Stimulated activated naive CD8-positive, alpha-beta T cell treated with anti-CD3 and anti-CD28 coated beads, Interleukin-15, Interleukin-2, amounts not matched to agents 100 U/mL and 50 U/mL, for 24 hours (primary cell): ENCODE measurements at regions not wholly inside any gene's neighbourhood (a gene's known extent, or its start where the extent isn't known, plus 50 kb on each side); places are given as distances from the start of the nearest gene placed in this dataset.
"Not testable (repeated sequence)": the region's sequence is repeated elsewhere in the genome, so short reads cannot be mapped to it uniquely, and the experiment has no call there.

Experiments
- ATAC-seq: fragments of 150-1000 bp; cut with Tn5 transposase; one replicate; pipeline ENCODE4 v1.10.0; 2021
- DNase-seq: peaks from one replicate; pipeline ENCODE4 v3.0.0; 2021

DNA sequence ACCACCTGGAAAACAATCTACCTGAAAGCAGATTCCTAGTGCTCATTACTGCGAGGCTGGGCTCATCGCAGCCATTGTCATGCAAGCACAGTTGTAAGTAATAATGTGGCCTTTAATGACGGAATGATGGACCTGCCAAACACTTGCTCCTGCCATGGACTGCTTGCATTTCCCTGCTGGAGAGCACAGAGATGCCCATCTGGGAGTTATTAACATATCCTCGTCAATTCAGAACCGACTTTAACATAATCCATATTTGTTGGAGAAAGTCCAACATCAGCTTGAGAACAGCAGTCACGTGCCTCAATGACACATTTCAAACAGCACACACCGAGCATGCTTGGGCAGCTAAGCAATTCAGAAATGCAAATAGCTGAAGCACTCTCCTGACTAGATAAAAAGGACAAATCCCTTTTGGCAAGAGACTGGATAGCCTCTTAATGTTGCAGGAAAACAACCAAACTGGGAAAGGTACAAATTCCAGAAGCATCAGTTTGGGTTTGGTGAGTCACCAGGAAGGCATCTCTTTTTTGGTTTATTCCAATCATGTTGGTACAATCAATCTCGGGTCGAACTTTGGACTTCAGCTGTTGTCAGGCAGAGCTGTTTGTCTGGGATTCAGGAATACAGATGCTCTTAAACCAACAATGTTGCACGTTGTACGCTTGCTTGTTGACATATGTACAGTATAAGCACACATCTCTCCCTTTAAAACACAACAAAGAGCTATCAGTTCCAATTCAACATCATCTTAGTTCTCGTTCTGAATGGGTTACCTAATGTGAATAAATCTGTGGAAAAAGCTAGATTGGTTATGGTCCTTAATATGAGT is 395.8 kb downstream of the LNPK start:
- DNase-seq (no peak), ATAC-seq (no peak)

DNA sequence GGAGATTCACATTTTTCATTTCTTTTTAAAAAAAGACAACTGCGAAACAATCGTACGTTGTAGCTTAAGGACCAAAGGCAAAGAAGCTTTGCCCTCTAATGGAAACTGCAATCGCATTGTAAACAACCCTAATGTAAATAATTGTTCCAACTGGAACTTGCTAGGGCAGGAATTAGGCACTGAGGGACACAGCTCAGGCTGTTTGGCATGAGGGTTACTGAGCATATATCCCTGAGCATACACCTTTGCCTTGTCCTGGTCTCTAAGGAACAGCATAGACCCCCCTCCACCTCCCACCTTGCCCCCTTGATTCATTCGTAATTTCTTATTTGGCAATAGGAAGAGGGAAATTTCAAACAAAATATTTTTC is 396.4 kb downstream of the LNPK start:
- ATAC-seq = no peak
- DNase-seq = no peak

DNA sequence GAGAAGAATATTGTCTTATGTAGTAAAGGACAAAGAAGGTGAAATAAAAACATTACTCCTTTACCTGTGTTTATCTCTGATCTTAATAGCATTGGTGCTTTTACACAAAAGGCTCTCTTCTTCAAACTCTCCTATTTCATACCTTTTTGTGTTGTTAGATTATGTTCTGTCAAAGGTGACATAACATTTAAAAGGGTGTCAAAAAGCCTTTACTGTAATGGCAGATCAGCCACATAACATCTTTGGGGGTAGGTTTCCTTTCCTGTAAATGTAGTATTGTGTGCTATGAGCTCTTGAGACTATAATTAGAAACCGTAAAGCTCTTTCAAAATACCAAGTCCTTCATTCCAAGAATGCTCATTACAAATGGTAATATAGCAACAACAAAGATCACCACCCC is 400.1 kb downstream of the LNPK start:
- no peak for ATAC-seq
- DNase-seq = no peak

DNA sequence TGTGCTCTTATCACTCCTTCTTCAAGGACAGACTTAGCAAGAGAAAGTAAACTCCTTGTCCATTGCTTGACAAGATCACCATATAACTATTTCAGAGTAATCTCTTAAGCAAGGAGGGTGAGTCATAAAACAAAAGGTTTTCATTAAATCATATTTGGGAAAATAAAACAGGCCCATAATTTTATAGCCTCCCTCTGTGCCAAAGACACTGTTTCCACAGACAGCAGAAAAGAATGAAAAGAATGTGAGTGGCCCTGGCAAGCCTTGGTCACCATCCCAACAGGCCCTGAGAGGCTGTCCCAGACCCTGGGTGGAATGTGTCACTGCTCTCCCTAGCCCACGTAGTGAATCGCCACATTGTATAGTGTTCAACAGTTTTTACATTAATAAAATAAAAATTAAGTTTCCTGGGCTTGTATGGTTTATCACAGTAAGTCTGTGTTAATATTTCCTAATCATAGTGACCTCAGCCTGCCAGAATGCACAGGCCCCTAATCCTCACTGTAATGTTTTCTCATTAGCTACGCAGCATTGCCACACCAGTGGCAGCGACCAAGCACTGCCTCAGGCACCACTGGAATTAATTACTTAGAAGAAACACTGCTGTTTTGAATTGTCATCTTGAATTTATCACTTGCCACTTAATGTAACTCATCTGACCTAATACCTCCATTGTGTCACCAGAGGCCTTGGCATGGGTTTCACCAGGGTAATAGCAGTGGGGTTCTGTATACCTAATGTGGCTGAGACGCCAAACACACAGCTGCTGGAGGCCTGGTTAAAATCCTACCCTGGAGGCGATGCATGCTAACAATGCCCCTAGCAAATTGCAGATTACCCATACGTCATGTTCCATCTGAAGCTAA is 401.9 kb downstream of the LNPK start:
- no peak for DNase-seq
- ATAC-seq = no peak

DNA sequence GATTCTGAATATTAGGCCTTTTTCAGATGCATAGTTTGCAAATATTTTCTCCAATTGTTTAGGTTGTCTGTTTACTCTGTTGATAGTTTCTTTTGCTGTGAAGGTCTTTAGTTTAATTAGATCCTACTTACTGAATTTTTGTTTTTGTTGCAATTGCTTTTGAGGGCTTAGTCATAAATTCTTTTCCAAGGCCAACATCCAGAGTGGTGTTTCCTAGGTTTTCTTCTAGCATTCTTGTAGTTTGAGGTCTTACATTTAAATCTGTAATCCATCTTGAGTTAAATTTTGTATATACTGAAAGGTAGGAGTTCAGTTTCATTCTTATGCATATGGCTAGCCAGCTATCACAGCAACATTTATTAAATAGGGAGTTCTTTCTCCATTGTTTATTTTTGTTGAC is 404.8 kb downstream of the LNPK start:
- no peak for ATAC-seq
- DNase-seq = no peak

DNA sequence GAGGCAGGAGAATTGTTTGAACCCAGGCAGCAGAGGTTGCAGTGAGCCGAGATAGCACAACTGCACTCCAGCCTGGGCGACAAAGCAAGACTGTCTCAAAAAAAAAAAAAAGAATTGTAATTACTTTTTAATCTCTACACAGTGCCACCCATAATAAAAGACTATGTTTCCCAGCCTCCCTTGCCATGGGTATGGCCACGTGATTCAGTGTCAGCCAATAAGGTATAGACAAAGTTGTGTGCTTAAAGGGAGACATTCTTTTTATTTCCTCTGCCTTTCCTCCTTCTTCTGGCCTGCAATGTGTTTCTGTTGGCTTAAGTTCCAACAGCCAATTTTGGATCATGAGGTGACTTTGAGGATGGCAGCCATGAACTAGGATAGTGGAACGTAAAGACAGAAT is 406.9 kb downstream of the LNPK start:
- DNase-seq (no peak), ATAC-seq (no peak)

DNA sequence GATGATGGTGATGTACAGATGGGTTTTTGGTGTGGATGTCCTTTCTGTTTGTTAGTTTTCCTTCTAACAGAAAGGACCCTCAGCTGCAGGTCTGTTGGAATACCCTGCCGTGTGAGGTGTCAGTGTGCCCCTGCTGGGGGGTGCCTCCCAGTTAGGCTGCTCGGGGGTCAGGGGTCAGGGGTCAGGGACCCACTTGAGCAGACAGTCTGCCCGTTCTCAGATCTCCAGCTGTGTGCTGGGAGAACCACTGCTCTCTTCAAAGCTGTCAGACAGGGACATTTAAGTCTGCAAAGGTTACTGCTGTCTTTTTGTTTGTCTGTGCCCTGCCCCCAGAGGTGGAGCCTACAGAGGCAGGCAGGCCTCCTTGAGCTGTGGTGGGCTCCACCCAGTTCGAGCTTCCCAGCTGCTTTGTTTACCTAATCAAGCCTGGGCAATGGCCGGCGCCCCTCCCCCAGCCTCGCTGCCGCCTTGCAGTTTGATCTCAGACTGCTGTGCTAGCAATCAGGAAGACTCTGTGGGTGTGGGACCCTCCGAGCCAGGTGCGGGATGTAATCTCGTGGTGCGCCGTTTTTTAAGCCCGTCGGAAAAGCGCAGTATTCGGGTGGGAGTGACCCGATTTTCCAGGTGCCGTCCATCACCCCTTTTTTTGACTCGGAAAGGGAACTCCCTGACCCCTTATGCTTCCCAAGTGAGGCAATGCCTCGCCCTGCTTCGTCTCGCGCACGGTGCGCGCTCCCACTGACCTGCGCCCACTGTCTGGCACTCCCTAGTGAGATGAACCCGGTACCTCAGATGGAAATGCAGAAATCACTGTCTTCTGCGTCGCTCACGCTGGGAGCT is 408.2 kb downstream of the LNPK start:
- not testable (repeated sequence) for DNase-seq, ATAC-seq

DNA sequence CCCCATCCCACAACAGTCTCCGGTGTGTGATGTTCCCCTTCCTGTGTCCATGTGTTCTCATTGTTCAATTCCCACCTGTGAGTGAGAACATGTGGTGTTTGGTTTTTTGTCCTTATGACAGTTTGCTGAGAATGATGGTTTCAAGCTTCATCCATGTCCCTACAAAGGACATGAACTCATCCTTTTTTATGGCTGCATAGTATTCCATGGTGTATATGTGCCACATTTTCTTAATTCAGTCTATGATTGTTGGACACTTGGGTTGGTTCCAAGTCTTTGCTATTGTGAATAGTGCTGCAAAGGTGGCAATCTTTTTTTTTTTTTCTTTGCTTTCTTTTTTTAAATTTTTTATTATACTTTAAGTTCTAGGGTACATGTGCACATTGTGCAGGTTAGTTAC is 406.7 kb upstream of the ATP5MC3 start:
- not testable (repeated sequence) for ATAC-seq, DNase-seq

DNA sequence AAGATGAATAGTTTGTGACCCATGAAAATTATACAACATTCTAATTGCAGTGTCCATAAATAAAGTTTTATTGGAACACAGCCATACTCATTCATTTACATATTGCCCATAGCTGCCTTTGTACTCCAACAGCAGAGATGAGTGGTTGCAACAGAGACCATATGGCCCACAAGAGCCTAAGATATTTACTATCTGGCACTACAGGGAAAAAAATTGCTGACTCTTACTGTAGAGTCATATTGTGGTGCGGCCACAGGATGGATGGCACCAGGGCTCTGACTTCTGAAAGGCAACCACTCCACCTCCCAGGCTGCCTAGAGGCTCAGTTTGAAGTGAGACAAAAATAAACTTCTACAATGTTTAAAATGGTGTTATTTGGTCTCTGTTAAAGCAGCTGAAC is 404.0 kb upstream of the ATP5MC3 start:
- ATAC-seq = no peak
- no peak for DNase-seq

DNA sequence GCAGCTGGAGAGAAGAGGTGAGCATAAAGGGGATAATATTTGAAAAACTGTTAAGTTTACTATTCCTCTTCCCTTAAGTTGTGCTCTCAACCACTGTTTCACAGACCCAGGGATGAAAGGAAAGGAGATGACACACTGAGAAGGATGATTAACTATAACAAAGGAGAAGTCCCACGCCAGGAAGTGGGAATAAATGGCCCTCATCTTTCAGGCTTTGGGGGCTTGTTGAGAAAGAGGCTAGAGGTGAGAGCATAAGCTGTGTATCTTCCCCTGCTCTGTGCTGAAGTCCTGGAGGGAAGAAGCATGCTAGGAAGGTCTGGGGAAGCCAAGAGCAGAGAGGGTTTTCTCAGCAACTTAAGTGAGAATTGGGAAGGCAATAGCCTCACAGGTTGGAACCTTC is 399.1 kb upstream of the ATP5MC3 start:
- ATAC-seq (no peak), DNase-seq (no peak)

DNA sequence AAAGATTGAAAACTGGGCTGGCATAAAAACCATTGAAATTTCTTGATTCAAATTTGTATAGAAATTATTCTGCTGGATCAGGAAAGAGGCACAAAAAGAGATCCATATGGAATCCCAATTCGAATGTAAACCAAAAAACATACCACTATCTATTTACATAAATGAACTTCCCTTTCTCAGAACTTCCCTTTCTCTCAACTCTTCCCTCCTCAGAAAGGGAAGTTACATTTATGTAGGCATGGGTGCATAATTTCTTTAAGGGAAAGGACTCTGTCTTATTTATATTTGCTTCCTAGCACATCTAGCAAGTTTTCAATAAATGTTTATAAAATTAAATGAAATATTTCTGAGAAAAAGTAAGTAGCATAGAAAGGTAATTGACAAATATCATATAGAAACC is 398.1 kb upstream of the ATP5MC3 start:
- DNase-seq (no peak), ATAC-seq (no peak)

DNA sequence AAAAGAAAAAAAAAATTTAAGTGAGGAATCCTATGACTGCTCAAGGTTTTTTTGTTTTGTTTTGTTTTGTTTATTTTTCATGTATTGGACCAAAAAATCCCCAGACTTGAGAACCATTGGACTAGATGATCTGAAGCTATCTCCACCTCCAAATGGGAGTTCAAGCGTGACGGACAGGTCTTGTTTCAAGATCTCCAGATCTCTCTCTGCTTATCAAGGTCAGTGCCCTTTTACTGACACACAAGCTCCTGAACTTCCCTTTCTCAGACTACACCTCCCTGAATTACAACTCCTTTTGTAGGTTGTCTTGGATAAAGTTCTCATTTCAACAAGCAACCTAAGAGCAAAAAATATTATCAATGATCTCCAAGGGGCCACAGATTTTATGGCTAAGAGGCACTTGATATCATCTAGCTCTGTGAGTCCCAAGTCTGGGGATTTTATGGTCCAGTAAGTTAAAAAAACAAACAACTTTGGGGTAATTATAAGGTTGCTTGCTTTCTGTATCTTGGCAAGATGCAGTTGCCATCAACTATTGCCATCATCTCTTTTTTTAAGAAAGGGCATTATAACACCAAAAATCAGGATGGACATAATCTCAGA is 396.0 kb upstream of the ATP5MC3 start:
- no peak for ATAC-seq
- DNase-seq = no peak

DNA sequence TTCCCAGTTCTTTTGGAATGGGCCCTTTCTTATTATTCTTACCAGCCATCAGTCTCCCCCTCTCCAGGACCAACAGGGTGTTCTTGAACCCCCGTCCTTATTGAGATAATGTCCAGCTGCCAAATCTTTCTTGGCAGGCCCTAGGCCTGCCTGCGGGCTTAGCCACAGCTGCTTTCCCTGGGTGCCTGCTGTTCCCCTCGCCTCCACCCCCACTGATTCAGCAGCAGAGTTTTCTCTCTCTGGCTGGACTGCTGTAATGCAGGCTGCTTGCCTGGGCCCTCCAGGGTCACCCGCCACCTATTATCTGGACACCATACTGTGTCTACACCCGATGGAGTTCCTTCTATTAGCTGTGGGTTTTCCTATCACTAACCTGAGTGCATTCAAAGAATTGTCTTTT is 395.4 kb upstream of the ATP5MC3 start:
- DNase-seq = no peak
- no peak for ATAC-seq

DNA sequence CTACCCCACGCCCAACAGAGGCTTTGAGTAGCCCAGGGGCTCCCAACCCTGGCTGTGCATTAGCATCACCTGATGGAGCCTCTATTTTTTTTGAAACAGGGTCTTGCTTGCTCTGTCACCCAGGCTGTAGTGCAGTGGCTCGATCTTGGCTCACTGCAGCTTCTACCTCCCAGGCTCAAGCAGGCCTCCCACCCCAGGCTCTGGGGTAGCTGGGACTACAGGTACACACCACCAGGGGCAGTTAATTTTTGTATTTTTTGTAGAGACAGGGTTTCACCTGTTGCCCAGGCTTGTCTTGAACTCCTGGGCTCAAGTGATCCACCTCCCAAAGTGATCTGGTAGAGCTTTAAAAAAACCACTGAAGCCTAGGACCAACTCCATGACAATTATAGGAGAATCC is 394.8 kb upstream of the ATP5MC3 start:
- DNase-seq = no peak
- no peak for ATAC-seq

DNA sequence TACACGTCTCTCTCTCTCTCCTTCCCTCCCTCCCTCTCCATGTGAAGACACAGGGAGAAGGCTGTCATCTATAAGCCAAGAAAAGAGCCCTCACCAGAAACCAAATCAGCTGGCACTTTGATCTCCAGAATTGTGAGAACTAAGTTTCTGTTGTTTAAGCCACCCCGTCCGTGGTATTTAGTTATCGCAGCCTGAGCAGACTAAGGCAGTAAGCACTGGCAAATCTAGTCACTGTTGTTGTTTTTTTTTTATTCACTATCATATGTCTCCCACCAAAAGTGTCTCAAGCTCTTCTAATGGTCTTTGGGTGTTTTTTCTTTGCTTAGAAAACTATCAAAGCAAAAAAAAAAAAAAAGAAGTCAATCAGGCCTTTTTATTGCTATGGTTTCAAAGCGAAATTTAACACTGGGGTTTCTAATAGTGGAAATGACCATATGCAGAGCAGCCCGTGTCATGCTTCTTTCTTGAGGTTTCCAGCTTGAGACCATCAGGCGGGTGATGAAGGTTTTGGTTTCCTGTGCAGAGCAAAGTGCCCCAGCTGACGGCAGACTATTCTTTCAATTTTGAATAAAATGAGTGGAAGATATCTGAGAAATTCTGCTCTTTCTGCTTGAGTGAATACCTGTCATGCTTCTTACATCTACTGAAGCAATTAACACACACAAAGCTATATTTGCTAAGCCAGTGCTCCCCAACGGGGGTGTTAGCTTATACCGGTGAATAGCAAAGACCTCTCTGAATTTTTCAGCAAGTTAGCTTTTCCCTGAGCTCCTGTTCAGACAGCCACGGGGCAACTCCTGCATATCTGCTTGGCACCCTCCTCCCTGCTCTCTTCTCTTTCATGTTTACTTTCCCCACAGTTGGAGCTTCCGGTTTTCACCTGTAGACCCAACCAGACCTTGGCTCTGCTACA is 394.1 kb upstream of the ATP5MC3 start:
- DNase-seq (no peak), ATAC-seq (no peak)

DNA sequence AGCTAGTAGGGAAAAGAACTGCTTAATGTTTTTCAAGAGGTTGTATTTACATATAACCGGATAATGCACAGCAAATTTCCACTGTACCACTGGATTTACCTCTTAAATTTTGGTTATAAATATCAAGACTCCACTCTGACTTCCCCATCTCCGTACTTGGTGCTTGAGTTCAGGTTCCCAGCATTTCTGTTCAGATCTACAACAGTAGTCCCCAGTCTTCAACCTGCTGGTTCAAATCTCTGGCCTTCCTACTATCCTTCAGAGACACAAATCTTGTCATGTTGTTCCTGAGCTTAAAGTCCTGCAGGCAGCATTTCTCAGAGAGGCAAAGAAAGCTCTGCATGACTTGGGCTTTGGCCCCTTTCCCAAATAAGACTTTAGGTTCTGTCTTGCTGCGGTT is 392.6 kb upstream of the ATP5MC3 start:
- no peak for DNase-seq
- no peak for ATAC-seq

DNA sequence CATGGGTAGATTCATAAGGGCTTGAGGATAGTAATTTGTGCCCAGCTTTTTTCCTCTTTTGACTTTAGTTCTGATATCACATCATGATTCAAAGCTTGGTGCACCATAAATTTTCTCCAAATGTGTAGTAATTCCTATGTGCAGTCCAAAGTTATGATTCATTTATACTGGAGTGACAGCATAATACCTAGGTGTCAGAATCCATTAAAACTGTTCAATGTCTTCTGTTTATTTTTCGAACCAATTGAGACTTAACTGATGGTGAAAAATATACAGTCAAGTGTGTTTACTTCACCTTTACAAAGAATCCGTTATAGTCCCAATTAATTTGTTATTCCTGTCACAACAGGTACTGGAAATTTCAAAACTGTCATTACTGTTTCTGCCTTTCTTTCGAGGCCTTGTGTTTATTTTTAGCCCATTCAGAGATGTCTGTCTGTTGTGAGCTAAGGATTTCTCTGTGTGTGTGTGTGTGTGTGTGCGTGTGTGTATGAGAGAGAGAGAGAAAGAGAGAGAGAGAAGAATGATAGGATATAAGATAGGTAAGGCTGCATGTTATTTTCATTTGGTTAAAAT is 389.7 kb upstream of the ATP5MC3 start:
- ATAC-seq = no peak
- no peak for DNase-seq

DNA sequence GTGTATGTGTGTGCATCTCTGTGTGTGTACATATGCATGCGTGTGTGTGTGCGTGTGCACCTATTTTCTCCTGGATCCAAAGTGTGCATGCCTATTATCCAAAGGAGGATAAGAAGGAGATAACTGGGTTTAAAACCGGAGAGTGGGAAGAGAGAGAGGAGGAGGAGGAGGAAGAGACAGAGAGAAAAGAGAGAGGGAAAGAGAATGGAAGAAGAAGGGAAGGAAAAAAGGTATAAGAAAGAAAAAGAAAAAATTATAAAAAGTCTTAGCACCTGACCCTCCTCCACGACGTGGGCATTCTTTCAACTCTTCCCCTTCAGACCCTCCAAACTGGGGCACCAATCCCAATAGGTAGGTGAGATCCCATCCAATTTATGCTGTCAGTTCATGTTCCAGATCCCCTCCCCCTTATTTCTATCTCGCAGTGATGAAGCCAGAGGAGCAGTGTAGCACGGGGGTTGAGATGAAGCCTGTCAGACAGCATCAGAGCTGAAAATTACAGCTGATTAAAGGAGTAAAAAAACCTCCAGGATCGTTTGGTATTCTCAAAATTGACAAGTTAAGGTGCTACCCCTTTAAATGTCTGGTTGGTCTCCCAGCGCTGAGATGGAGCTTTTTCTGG is 386.7 kb upstream of the ATP5MC3 start:
- DNase-seq (no peak), ATAC-seq (no peak)

DNA sequence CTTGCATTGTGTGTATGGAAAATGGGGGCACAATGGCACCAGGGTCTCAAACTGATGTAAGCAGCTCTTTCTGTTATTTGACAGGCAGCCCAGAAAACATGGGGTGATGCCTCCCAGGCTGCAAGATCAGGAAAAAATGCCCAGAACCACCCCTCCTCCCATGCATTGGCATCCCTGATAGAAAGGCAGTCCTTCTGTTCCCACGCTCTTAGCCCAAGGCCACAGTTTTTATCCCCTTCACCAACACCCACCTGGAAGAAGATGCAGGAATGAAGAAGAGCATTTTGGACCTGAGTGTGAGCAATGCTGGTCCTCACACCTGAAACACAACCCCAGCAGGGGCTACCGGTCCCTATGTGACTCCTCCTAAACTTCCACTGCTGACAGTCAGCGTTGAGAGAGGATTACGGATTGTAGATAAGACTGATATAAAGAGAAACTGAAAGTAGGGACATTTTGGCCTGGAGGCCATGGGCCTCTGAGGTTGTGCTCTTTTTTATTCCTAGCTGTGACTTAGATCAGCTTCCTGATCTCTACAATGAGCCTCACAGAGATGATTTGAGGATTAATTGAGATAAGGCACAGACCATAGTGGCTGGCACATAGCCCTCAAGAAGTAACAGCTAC is 386.0 kb upstream of the ATP5MC3 start:
- ATAC-seq (no peak), DNase-seq (no peak)
